Fibroblast of lung (primary cell): ENCODE measurements at regions not wholly inside any gene's neighbourhood (a gene's known extent, or its start where the extent isn't known, plus 50 kb on each side); places are given as distances from the start of the nearest gene placed in this dataset.
"Not testable (repeated sequence)": the region's sequence is repeated elsewhere in the genome, so short reads cannot be mapped to it uniquely, and the experiment has no call there.

Source experiments
- DNase-seq, 2 donors: peaks; one replicate each; pipeline versions ENCODE4 v3.0.0 to v3.0.0-alpha.2; 2010; ENCODE audit warnings: low read depth in 2 of 2
- H2AFZ ChIP-seq: 2 replicates; pipeline ENCODE4 v1.5.1; 2012; ENCODE audit warnings: low read length, control low read depth, inconsistent platforms
- H3K27ac ChIP-seq: 2 replicates; pipeline ENCODE4 v1.5.1; 2011; ENCODE audit warnings: low read length, control low read depth; ENCODE audit not compliant: insufficient read depth
- H3K27me3 ChIP-seq: 2 replicates; pipeline ENCODE4 v1.5.1; 2011; ENCODE audit warnings: mild to moderate bottlenecking, low read length; ENCODE audit not compliant: control insufficient read depth, insufficient read depth
- H3K36me3 ChIP-seq: 2 replicates; pipeline ENCODE4 v1.5.1; 2011; ENCODE audit warnings: low read length; ENCODE audit not compliant: control insufficient read depth, insufficient read depth
- H3K4me1 ChIP-seq: 2 replicates; pipeline ENCODE4 v1.5.1; 2011; ENCODE audit warnings: low read length; ENCODE audit not compliant: control insufficient read depth, insufficient read depth; ENCODE audit errors: extremely low read depth
- H3K4me2 ChIP-seq: 2 replicates; pipeline ENCODE4 v1.5.1; 2011; ENCODE audit warnings: low read length, control low read depth; ENCODE audit not compliant: insufficient read depth; ENCODE audit errors: extremely low read depth
- H3K4me3 ChIP-seq, 4 experiments: fragments of 200-600 bp in 1 of 4; sonication (generic) in 1 of 4; replicated peaks in 1 of 4; 2 replicates each; pipeline ENCODE4 v1.5.1; 2011 to 2016; ENCODE audit warnings: low read length in 4 of 4, low read depth in 3 of 4, mild to moderate bottlenecking in 3 of 4, control low read depth in 2 of 4, inconsistent platforms in 1 of 4, mixed read lengths in 1 of 4; ENCODE audit not compliant: insufficient read depth in 1 of 4; ENCODE audit errors: control extremely low read depth in 1 of 4
- H3K79me2 ChIP-seq: 2 replicates; pipeline ENCODE4 v1.5.1; 2012; ENCODE audit warnings: mild to moderate bottlenecking, low read length, inconsistent platforms; ENCODE audit not compliant: control insufficient read depth, insufficient read depth
- H3K9ac ChIP-seq: 2 replicates; pipeline ENCODE4 v1.5.1; 2011; ENCODE audit warnings: mild to moderate bottlenecking, low read length, control low read depth; ENCODE audit not compliant: insufficient read depth
- H3K9me3 ChIP-seq: 2 replicates; pipeline ENCODE4 v1.5.1; 2012; ENCODE audit warnings: low read depth, low read length; ENCODE audit not compliant: control insufficient read depth, insufficient read depth
- H4K20me1 ChIP-seq: 2 replicates; pipeline ENCODE4 v1.5.1; 2011; ENCODE audit warnings: low read length; ENCODE audit not compliant: control insufficient read depth, insufficient read depth; ENCODE audit errors: extremely low read depth
- CTCF ChIP-seq, 2 donors: IDR thresholded peaks in 1 of 2; conservative IDR thresholded peaks in 1 of 2; 1 replicate in 1 of 2; 2 replicates in 1 of 2; pipeline ENCODE4 v1.5.1; 2011 to 2012; ENCODE audit warnings: low read length in 2 of 2, control low read depth in 1 of 2, inconsistent platforms in 1 of 2, low read depth in 1 of 2, mild to moderate bottlenecking in 1 of 2
- EZH2 ChIP-seq: IDR thresholded peaks from 2 replicates; pipeline ENCODE4 v1.5.1; 2012; ENCODE audit warnings: low read length, control low read depth, mild to moderate bottlenecking; ENCODE audit errors: missing control alignments

GRCh38 chr1:101371259-101371658 is 134.4 kb downstream of the S1PR1 start:
- no peak overlapping the region for H2AFZ ChIP-seq
- no peaks in the 10 kb centered on the region for H4K20me1 ChIP-seq
- peak overlapping the region; percentile 36 for H3K4me2 ChIP-seq
- no peaks in the 10 kb centered on the region for H3K27me3 ChIP-seq
- DNase-seq: peak; percentile 52 to 74
- TF ChIP-seq EZH2: no peak
- no peak for TF ChIP-seq CTCF (conservative IDR thresholded peaks at IDR 0.05 in 1 of 2, IDR thresholded peaks at IDR 0.05 in 1 of 2; ENCODE audit: low read depth in 1 of 2, low read length in 2 of 2)
- H3K27ac ChIP-seq: no peak overlapping the region
- H3K79me2 ChIP-seq: no peaks in the 10 kb centered on the region
- no peaks in the 10 kb centered on the region for H3K9me3 ChIP-seq
- H3K4me3 ChIP-seq: no peak overlapping the region
- H3K4me1 ChIP-seq: peaks cover 2% of the 10 kb centered on the region
- no peaks in the 10 kb centered on the region for H3K36me3 ChIP-seq
- H3K9ac ChIP-seq: no peak overlapping the region

GRCh38 chr1:101373570-101373969 is 136.8 kb downstream of the S1PR1 start:
- no peaks in the 10 kb centered on the region for H3K4me1 ChIP-seq
- no peaks in the 10 kb centered on the region for H4K20me1 ChIP-seq
- H3K4me2 ChIP-seq: no peak overlapping the region
- TF ChIP-seq EZH2: no peak
- no peak for TF ChIP-seq CTCF (conservative IDR thresholded peaks at IDR 0.05 in 1 of 2, IDR thresholded peaks at IDR 0.05 in 1 of 2; ENCODE audit: low read depth in 1 of 2, low read length in 2 of 2)
- H3K4me3 ChIP-seq: no peak overlapping the region
- no peak for DNase-seq
- H3K27me3 ChIP-seq: no peaks in the 10 kb centered on the region
- no peaks in the 10 kb centered on the region for H3K9me3 ChIP-seq
- no peaks in the 10 kb centered on the region for H3K36me3 ChIP-seq
- H2AFZ ChIP-seq: no peak overlapping the region
- no peaks in the 10 kb centered on the region for H3K79me2 ChIP-seq
- H3K9ac ChIP-seq: no peak overlapping the region
- H3K27ac ChIP-seq: no peak overlapping the region

GRCh38 chr1:101375448-101375847 is 138.6 kb downstream of the S1PR1 start:
- not testable (repeated sequence) for DNase-seq, H3K9ac ChIP-seq, H3K36me3 ChIP-seq, H3K4me3 ChIP-seq, H2AFZ ChIP-seq, H4K20me1 ChIP-seq, H3K4me1 ChIP-seq, H3K9me3 ChIP-seq, H3K79me2 ChIP-seq, H3K27ac ChIP-seq, H3K27me3 ChIP-seq, H3K4me2 ChIP-seq
